ENCODE measurements at regions not wholly inside any gene's neighbourhood (a gene's known extent, or its start where the extent isn't known, plus 50 kb on each side); places are given as distances from the start of the nearest gene placed in this dataset.

DNA sequence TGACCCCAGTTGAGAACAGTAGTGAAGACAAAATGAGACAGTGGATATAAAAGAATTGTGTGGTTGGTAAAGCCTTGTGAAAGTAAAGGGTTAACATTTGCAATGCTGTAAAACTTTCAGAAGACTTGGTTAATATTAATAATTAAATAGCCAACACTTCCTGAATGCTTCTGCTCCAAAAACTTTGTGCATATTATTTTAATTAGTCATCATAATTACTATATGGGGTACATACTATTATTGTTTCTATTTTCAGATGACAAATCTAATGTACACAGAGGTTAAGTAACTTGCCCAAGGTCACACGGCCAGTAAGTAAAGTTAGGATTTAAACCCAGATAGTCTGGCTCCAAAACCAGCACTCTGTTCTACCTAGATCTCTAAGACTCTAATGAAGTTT lies 291.3 kb downstream of the OGFRL1 start:
- BruUV-seq (replicated peaks), result no TSS peak
- POLR2A ChIA-PET, result no interaction called here
- intact Hi-C loops (cut with micrococcal nuclease), result no loop called here
- CTCF ChIA-PET, result no interaction called here
- DNase-seq (ENCODE audit: unreplicated experiment), result no peak
- Mint-ChIP-seq H3K27me3 (ENCODE audit: insufficient read depth, unreplicated experiment) (no peaks in the 10 kb centered on the region), H3K4me1 (ENCODE audit: insufficient read depth, unreplicated experiment) (no peaks in the 10 kb centered on the region), H3K9me3 (ENCODE audit: unreplicated experiment) (no peaks in the 10 kb centered on the region), H3K4me3 (ENCODE audit: unreplicated experiment) (no peak overlapping the region), H3K36me3 (ENCODE audit: insufficient read depth, unreplicated experiment) (no peaks in the 10 kb centered on the region), H3K27ac (ENCODE audit: low read depth, unreplicated experiment) (no peak overlapping the region)
- TF ChIP-seq, protein P1, sequence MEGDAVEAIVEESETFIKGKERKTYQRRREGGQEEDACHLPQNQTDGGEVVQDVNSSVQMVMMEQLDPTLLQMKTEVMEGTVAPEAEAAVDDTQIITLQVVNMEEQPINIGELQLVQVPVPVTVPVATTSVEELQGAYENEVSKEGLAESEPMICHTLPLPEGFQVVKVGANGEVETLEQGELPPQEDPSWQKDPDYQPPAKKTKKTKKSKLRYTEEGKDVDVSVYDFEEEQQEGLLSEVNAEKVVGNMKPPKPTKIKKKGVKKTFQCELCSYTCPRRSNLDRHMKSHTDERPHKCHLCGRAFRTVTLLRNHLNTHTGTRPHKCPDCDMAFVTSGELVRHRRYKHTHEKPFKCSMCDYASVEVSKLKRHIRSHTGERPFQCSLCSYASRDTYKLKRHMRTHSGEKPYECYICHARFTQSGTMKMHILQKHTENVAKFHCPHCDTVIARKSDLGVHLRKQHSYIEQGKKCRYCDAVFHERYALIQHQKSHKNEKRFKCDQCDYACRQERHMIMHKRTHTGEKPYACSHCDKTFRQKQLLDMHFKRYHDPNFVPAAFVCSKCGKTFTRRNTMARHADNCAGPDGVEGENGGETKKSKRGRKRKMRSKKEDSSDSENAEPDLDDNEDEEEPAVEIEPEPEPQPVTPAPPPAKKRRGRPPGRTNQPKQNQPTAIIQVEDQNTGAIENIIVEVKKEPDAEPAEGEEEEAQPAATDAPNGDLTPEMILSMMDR (IDR thresholded peaks at IDR 0.05; ENCODE audit: unreplicated experiment), result no peak

DNA sequence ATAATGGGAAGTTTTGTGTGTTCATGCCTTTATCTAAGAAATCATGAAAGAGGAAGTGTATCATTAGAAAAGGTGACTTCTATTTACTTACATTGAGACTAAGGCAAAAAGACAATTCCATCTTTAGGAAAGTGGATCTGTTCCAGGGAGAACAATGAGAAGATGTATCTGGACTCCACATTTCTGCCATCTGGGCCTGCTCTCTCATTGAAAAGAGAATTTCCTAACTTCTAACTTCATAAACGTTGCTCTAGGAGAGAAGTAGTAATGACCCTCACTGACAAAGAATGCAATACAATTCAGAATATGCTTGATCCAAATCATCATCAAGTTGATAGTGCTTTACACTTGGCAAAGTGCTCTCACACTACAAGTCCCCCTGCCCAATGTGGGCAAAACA lies 294.2 kb downstream of the OGFRL1 start:
- intact Hi-C loops (cut with micrococcal nuclease), result no loop called here
- H3K9me3 Mint-ChIP-seq (ENCODE audit: unreplicated experiment), result no peaks in the 10 kb centered on the region
- POLR2A ChIA-PET, result no interaction called here
- H3K4me3 Mint-ChIP-seq (ENCODE audit: unreplicated experiment), result no peak overlapping the region
- TF ChIP-seq, protein P1 (IDR thresholded peaks at IDR 0.05; ENCODE audit: unreplicated experiment), result no peak
- CTCF ChIA-PET, result no interaction called here
- H3K27ac Mint-ChIP-seq (ENCODE audit: low read depth, unreplicated experiment), result no peak overlapping the region
- no peaks in the 10 kb centered on the region for H3K4me1 Mint-ChIP-seq (ENCODE audit: insufficient read depth, unreplicated experiment)
- no TSS peak for BruUV-seq (replicated peaks)
- DNase-seq (ENCODE audit: unreplicated experiment), result no peak
- no peaks in the 10 kb centered on the region for H3K36me3 Mint-ChIP-seq (ENCODE audit: insufficient read depth, unreplicated experiment)
- H3K27me3 Mint-ChIP-seq (ENCODE audit: insufficient read depth, unreplicated experiment), result no peaks in the 10 kb centered on the region

DNA sequence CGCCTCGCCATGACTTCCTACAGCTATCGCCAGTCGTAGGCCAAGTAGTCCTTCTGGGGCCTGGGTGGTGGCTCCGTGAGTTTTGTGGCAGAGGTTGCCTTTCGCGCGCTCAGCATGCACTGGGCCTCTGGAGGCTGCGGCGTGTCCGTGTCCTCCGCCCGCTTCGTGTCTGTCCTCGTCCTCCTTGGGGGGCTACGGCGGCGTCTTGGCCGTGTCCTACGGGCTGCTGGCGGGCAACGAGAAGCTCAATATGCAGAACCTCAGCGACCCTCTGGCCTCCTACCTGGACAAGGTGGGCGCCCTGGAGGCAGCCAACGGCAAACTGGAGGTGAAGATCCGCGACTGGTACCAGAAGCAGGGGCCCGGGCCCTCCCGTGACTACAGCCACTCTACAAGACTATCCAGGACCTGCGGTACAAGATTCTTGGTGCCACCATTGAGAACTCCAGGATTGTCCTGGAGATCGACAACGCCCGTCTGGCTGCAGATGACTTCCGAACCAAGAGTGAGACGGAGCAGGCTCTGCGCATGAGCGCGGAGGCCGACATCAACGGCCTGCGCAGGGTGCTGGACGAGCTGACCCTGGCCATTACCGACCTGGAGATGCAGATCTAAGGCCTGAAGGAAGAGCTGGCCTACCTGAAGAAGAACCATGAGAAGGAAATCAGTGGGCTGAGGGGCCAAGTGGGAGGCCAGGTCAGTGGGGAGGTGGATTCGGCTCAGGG lies 296.3 kb downstream of the OGFRL1 start:
- no peak for DNase-seq (ENCODE audit: unreplicated experiment)
- no peaks in the 10 kb centered on the region for H3K36me3 Mint-ChIP-seq (ENCODE audit: insufficient read depth, unreplicated experiment)
- H3K4me1 Mint-ChIP-seq (ENCODE audit: insufficient read depth, unreplicated experiment), result no peaks in the 10 kb centered on the region
- no peak overlapping the region for H3K4me3 Mint-ChIP-seq (ENCODE audit: unreplicated experiment)
- ChIA-PET CTCF (interaction anchor here (0.9 kb wide), 1 partner anchor 38 kb away, joined by 3 read pairs; no protein-coding TSS in a partner anchor), POLR2A (no interaction called here)
- H3K9me3 Mint-ChIP-seq (ENCODE audit: unreplicated experiment), result no peaks in the 10 kb centered on the region
- no TSS peak for BruUV-seq (replicated peaks)
- intact Hi-C loops (cut with micrococcal nuclease), result no loop called here
- TF ChIP-seq, protein P1 (IDR thresholded peaks at IDR 0.05; ENCODE audit: unreplicated experiment), result no peak
- no peaks in the 10 kb centered on the region for H3K27me3 Mint-ChIP-seq (ENCODE audit: insufficient read depth, unreplicated experiment)
- H3K27ac Mint-ChIP-seq (ENCODE audit: low read depth, unreplicated experiment), result no peak overlapping the region

DNA sequence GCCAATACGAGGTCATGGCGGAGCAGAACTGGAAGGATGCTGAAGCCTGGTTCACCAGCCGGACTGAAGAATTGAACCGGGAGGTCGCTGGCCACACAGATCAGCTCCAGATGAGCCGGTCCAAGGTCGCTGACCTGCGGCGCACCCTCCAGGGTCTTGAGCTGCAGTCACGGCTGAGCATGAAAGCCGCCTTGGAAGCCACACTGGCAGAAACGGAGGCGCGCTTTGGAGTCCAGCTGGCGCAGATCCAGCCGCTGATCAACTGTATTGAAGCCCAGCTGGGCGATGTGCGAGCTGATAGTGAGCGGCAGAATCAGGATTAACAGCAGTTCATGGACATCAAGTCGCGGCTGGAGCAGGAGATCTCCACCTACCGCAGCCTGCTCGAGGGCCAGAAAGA lies 296.9 kb downstream of the OGFRL1 start:
- Mint-ChIP-seq H3K4me1 (ENCODE audit: insufficient read depth, unreplicated experiment) (no peaks in the 10 kb centered on the region), H3K36me3 (ENCODE audit: insufficient read depth, unreplicated experiment) (no peaks in the 10 kb centered on the region), H3K27me3 (ENCODE audit: insufficient read depth, unreplicated experiment) (no peaks in the 10 kb centered on the region), H3K27ac (ENCODE audit: low read depth, unreplicated experiment) (no peak overlapping the region), H3K9me3 (ENCODE audit: unreplicated experiment) (no peaks in the 10 kb centered on the region), H3K4me3 (ENCODE audit: unreplicated experiment) (no peak overlapping the region)
- TF ChIP-seq, protein P1 (IDR thresholded peaks at IDR 0.05; ENCODE audit: unreplicated experiment), result no peak
- ChIA-PET CTCF (no interaction called here), POLR2A (no interaction called here)
- intact Hi-C loops (cut with micrococcal nuclease), result no loop called here
- no TSS peak for BruUV-seq (replicated peaks)
- DNase-seq (ENCODE audit: unreplicated experiment), result no peak
